ENCODE measurements at regions not wholly inside any gene's neighbourhood (a gene's known extent, or its start where the extent isn't known, plus 50 kb on each side); places are given as distances from the start of the nearest gene placed in this dataset.
"Not testable (repeated sequence)": the region's sequence is repeated elsewhere in the genome, so short reads cannot be mapped to it uniquely, and the experiment has no call there.

DNA sequence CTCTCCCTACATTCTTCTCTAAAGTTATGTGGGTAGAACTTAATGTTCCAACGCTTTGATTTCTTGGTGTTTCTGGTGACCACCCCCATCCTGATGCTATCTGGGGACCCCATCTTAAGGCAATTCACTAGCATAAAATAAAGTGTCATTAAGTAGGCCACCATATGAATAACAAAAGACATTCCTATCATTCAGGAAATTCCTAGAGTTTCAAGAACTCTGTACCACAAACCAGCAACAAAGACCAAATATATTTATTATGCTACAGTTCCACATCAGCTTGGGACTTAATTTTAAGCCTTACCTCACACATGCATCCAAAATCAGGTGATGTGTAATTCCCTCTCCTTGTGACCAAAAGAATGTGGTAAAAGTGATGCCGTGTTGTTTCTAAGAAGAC is 254.6 kb upstream of the LRRC4C start:
- no peak for DNase-seq (ENCODE audit: low read depth)

- no peak for DNase-seq (ENCODE audit: low read depth)
Measured at GRCh38 chr11:41716862-41717261, 257.4 kb upstream of the LRRC4C start.

GRCh38 chr11:41720761-41721160 is 261.3 kb upstream of the LRRC4C start:
- no peak for DNase-seq (ENCODE audit: low read depth)

DNA sequence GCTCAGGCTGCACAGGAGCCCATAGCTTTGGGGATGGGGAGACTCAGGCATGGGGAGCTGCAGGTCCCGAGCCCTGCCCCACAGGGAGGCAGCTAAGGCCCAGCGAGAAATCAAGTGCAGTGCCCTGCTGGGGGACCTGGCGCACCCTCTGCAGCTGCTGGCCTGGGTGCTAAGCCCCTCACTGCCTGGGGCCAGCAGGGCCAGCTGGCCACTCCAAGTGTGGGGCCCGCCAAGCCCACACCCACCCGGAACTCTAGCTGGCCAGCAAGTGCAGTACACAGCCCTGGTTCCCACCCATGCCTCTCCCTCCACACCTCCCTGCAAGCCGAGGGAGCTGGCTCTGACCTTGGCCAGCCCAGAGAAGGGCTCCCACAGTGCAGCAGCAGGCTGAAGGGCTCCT is 268.7 kb upstream of the LRRC4C start:
- not testable (repeated sequence) for DNase-seq (ENCODE audit: low read depth)

DNA sequence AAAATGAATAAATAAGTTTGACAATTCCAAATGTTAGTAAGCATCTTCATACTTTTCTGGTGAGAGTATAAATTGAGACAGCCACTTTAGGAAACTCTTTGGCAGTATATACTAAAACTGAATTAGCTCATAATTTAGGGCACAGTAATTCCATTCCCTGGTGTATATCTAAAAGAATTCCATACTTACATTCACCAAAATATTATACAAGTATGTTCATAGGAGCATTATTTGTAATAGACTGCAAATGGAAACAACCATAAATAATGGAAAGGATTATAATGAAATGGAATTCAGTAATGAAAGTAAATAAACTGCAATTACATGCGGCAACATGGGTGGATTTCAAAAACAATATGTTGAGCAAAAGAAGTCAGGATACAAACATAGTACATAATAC is 315.8 kb upstream of the LRRC4C start:
- DNase-seq (ENCODE audit: low read depth): no peak

GRCh38 chr11:41779401-41779960 is 320.0 kb upstream of the LRRC4C start:
- no peak for DNase-seq (ENCODE audit: low read depth)

DNA sequence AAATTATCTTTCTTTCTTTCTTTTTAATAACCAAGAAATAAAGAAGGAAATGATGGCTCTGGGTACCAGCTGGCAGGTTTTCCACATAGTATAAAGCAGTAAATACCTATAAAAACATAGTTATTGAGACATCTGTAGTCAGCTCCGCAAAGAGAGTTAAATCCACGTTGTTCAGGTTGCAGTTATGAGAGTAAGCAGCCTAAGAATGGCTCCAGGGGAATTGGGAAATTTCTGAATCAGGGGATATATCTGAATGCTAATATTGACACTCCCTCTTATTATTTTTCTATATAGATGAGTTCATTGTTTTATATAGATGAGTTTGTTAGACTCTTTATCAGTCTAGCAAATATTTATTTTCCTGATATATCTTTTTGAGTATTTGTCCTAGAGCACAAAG is 322.0 kb upstream of the LRRC4C start:
- DNase-seq (ENCODE audit: low read depth): no peak

DNA sequence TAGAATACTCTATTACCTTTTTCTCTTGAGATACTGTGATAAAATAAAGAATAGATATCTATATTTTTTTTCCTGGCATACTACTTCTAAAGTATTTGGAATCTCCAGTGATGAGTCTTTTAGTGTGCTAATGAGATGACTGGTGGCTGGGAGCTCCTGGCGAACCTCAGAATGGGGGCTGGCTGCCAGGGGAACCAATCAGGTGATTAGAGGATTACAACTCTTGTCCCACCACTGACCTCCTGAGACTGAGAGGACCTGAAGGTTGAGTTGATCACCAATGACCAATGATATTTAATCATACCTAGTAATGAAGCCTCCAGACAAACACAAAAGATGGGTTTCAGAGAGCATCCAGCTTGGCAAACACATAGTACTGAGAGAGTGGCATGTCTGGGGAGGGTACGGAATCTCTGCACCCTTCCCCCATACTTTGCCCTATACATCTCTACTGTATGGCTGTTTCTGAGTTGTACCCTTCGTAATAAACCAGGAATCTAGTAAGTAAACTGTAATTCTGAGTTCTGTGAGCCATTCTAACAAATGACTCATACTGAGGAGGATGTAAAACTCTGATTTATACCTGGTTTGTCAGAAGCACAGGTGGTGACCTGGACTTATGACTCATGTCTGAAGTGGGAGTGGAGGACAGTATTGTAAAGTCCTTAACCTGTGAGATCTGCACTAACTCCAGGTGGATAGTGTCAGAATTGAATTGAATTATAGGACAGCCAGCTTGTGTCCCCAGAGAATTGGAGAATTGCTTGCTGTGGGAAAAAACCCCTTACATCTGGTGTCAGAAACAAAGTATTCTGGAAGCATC is 325.3 kb upstream of the LRRC4C start:
- DNase-seq (ENCODE audit: low read depth): no peak

- no peak for DNase-seq (ENCODE audit: low read depth)
Measured at GRCh38 chr11:41786087-41786486, 326.6 kb upstream of the LRRC4C start.

DNA sequence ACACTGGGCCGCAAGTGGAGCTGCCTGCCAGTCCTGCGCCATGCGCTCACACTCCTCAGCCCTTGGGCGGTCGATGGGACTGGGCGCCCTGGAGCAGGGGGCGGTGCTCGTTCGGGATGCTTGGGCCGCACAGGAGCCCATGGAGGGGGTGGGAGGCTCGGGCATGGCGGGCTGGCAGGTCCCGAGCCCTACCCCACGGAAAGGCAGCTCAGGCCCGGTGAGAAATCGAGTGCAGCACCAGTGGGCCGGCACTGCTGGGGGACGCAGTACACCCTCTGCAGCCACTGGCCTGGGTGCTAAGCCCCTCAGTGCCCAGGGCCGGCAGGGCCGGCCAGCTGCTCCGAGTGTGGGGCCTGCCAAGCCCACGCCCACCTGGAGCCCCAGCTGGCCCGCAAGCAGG is 328.7 kb upstream of the LRRC4C start:
- no peak for DNase-seq (ENCODE audit: low read depth)

- no peak for DNase-seq (ENCODE audit: low read depth)
Measured at GRCh38 chr11:41789376-41789775, 329.9 kb upstream of the LRRC4C start.

GRCh38 chr11:41795004-41795403 is 335.6 kb upstream of the LRRC4C start:
- no peak for DNase-seq (ENCODE audit: low read depth)

DNA sequence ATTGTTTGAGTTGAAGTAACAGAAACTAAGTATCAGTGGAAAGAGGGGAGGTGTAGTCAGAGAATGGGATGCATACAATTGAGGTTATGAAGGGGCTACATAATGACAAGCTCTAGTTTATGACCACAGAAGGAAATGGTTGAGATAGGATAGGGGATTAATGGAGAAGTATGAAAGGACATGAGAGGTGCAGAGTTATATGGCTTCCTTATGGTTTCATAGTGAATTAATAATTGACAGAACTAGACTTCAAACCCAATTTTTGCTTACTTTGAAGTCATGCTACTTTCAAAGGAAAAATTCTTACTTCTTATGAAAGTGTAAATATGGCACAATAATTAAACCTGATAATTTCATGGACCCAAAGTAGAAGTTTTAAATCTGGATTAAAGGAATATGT is 340.3 kb upstream of the LRRC4C start:
- DNase-seq (ENCODE audit: low read depth): no peak

DNA sequence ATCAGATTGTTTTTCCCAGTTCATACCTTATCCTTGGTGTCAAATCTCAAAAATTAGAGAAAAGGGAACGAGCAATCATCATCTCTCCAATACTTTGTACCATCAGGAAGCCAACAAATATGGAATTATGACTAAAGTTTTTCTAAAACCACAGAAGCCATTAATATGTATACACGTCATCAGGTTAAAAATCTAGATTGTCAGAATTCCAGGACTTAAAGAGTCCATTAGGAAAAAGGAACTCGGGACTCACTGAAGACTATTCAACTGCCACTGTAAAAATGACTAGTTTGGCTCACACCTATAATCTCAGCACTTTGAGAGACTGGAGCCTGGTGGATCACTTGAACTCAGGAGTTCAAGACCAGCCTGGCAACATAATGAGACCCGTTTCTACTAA is 344.4 kb upstream of the LRRC4C start:
- no peak for DNase-seq (ENCODE audit: low read depth)

- DNase-seq (ENCODE audit: low read depth): no peak
Measured at GRCh38 chr11:41816396-41816795, 356.9 kb upstream of the LRRC4C start.

DNA sequence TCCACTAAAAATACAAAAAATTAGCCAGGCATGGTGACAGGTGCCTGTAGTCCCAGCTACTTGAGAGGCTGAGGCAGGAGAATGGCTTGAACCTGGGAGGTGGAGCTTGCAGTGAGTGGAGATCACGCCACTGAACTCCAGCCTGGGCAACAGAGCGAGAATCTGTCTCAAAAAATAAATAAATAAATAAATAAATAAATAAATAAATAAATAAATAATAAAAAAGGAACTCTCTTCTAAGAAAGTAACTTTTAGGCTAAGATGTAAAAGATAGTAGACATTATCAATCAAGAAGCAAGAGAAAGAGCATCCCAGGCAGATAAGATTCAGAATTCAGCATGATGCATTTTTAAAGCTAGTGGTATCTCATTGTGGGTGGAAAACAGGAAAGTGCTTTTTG is 364.8 kb upstream of the LRRC4C start:
- DNase-seq (ENCODE audit: low read depth): not testable (repeated sequence)

DNA sequence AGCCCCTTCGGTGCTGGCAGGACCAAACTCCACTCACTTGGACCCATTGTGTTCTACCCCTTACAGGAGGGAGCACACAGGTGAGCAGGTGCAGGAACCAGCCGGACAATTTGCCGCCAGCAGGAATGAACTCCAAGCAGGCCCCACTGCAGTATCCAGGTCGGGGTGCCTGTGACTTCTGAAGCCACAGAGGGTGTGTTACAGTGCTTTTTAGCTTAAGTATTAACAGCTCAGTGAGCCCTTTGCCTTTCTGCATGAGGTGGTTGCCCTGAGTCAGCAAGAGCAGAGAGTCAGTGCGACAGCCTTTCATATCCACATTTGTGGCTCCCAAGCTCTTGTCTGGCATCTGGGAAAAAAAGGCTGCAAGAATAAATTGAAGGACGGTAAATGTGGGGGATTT is 366.6 kb upstream of the LRRC4C start:
- DNase-seq (ENCODE audit: low read depth): no peak

DNA sequence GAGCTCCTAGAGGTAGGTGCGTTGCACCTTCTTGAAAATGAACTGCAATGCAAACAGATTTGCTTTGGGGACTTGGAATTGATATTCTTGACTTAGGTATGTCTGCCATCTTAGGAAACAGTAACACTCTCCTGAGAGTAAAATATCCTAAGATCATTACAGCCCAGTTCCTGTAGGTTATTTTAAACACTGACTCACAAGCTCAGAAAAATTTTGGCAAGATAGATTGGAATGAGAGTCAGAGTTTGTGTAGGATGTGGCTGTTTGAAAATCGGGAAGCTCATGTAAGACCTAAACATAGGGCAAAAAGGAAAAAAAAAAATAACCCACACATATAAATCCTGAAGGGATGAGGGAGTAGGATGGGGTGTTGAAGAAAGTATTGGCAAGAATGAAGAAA is 377.0 kb upstream of the LRRC4C start:
- DNase-seq (ENCODE audit: low read depth): no peak

DNA sequence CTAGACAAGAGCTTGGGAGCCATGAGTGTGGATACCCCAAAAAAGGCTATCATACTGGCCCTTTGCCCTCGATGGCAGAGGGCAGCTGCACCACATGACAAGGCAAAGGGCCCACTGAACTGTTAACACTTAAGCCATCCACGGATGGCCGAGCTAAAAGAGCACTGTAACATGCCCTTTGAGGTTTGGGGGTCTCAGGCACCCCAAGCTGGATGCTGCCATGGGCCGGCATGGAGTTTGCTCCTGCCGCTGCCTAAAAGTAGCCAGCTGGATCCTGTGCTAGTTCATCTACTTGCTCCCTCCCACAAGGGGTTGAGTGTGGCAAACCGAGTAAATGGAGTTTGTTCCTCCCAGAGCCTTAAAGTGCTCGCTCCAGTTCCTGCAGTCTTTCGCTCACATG is 383.2 kb upstream of the LRRC4C start:
- no peak for DNase-seq (ENCODE audit: low read depth)

- no peak for DNase-seq (ENCODE audit: low read depth)
Measured at GRCh38 chr11:41845066-41845465, 385.6 kb upstream of the LRRC4C start.

DNA sequence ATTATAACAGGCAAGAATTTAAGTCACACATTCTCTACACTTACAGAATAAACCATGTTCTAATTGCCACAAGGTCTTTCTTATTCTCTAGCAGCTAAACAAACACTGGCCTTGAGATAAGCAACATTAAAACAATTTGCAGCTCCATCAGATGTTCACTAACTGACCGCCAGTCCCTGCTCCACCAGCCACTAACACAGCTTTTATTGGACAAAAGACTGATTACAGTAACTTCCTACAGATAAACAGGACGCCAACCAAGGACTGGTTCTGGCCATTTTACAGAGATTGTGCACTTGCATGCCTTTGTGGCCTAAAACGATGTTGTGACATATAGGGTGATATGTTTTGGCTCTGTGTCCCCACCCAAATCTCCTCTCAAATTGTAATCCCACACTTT is 388.9 kb upstream of the LRRC4C start:
- no peak for DNase-seq (ENCODE audit: low read depth)

DNA sequence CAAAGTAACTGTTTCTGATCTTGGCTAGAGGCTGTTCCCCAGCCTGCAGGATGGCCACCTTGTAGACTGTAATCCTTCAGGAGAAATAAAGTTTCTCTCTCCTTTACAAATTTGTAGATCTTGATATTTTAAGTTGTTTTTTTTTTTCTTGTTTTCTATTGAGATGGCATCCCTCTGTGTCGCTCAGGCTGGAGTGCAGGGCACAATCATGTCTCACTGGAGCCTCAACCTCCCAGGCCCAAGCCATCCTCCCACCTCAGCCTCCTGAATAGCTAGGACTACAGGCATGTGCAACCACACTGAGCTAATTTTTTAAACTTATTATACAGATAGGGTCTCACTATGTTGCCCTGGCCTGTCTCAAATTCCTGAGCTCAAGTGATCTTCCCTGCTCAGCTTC is 389.8 kb upstream of the LRRC4C start:
- no peak for DNase-seq (ENCODE audit: low read depth)

DNA sequence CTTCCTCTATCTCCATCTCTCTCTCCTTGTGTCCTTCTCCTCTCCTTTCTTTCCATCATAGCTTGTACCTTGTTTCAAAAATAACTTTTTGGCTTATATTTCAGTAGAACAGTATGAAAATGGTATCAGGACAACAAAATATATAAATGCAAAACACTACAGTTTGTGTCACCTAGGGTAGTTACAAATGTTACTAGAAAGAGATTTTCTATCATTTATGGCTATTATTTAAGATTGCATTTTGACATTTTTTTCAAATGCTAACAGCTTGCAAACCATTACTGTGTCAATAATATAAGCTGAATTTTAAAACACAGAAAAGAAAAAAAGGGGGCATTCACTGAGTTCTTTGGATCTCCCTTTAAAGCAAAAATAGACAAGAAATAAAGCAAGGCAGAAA is 392.3 kb upstream of the LRRC4C start:
- DNase-seq (ENCODE audit: low read depth): no peak

DNA sequence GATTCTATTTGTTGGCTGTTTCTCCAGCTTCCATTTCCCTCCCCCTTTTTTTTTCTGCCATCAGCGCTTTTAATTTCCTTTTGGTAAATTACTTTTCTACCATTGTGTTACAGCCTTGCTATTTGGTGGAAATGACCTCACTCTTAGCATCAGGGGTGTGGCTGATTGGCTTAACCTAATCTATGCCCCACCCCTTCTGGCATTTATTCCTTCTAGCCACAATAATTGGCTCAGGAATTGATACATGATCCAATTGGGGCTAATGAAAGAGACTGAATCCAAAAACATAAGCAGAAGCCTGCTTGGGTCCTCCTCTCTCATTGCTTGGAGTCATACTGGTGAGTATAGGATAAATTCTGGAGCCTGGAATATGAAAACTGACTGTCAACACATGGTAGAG is 402.4 kb upstream of the LRRC4C start:
- no peak for DNase-seq (ENCODE audit: low read depth)

All from CMK (cell line).